ENCODE measurements at regions not wholly inside any gene's neighbourhood (a gene's known extent, or its start where the extent isn't known, plus 50 kb on each side); places are given as distances from the start of the nearest gene placed in this dataset.

DNA sequence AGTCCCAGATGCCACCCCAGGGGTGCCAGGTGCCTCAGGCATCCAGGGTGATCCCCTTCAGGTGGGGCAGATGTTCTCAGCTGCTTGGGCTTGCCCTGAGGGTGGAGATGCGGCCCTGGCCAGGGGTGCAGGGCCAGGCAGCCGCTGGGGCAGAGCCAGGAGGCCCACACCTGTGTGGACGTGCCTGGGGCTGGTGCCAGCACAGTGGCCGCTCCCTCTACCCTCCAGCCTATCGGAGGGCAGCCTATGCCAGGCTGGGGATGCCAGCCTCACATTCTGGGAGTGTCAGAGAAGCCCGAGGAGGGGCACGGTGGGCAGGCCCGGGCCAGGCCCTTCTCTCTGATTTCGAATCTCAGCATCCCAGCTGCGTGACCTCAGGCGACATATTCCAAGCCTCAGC, 96.5 kb upstream of the WNT4 start:
- peak overlapping the region; percentile 91 for H3K27ac ChIP-seq
- ChIA-PET CTCF (interaction anchor here (0.6 to 0.8 kb wide), 3 partner anchors 51 to 176 kb away, joined by 3 read pairs; no protein-coding TSS in a partner anchor), POLR2A (ENCODE audit: low non-redundant PET) (no interaction called here)
- TF ChIP-seq, protein P1, sequence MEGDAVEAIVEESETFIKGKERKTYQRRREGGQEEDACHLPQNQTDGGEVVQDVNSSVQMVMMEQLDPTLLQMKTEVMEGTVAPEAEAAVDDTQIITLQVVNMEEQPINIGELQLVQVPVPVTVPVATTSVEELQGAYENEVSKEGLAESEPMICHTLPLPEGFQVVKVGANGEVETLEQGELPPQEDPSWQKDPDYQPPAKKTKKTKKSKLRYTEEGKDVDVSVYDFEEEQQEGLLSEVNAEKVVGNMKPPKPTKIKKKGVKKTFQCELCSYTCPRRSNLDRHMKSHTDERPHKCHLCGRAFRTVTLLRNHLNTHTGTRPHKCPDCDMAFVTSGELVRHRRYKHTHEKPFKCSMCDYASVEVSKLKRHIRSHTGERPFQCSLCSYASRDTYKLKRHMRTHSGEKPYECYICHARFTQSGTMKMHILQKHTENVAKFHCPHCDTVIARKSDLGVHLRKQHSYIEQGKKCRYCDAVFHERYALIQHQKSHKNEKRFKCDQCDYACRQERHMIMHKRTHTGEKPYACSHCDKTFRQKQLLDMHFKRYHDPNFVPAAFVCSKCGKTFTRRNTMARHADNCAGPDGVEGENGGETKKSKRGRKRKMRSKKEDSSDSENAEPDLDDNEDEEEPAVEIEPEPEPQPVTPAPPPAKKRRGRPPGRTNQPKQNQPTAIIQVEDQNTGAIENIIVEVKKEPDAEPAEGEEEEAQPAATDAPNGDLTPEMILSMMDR (conservative IDR thresholded peaks at IDR 0.05; ENCODE audit: low read depth) = no peak
- peak; percentile 26 for DNase-seq (ENCODE audit: low spot score)

DNA sequence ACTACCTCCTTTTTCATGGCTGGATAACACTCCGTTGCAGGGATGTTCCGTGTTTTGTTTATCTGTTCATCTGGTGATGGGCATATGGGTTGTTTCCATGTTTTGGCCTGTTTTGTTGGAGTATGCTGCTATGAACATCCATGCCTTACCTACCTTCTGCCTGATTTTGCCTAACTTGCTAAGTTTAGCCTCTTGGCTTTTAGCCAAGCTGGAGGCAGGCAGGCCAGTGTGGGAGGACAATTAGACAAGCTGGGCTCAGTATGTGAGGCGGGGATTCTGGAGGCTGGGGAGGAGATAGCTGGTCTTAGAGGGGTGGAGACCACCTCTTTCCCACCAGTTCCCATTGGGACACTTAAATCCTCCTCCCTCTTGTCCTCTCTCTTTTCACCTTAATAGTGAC, 98.4 kb upstream of the WNT4 start:
- TF ChIP-seq, protein P1 (conservative IDR thresholded peaks at IDR 0.05; ENCODE audit: low read depth) = no peak
- CTCF ChIA-PET = interaction anchor here (0.5 kb wide), 1 partner anchor 1580 kb away, joined by 3 read pairs; the partner anchor contains the start of gene DDOST
- no peak for DNase-seq (ENCODE audit: low spot score)
- 0 out of 2 replicates have a peak overlapping the region, but pooled peaks have one; percentile 21 for H3K27ac ChIP-seq
- POLR2A ChIA-PET (ENCODE audit: low non-redundant PET) = no interaction called here

DNA sequence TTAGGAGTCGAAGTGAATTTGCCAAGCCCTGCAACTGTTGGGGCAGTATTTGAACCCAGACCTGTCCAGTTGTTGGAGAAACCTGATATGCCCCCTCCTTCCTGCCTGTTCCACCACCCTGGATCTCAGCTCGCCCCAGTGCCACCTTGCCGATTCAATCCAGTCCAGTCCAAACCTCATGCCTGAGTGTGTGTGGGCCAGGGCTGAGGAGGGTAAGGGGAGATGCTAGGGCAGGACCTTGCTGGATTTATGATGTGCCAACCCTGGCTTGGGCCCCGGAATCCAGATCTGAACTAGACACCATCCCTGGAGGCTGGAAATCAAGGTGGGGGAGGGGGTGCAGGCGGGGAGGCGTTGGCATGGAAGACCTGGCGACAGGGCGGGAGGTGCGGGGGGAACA, 98.9 kb upstream of the WNT4 start:
- POLR2A ChIA-PET (ENCODE audit: low non-redundant PET) = no interaction called here
- DNase-seq (ENCODE audit: low spot score) = no peak
- TF ChIP-seq, protein P1 (conservative IDR thresholded peaks at IDR 0.05; ENCODE audit: low read depth) = no peak
- CTCF ChIA-PET = no interaction called here
- H3K27ac ChIP-seq = peak overlapping the region; percentile 21; the same call in 1 of the 2 replicates

DNA sequence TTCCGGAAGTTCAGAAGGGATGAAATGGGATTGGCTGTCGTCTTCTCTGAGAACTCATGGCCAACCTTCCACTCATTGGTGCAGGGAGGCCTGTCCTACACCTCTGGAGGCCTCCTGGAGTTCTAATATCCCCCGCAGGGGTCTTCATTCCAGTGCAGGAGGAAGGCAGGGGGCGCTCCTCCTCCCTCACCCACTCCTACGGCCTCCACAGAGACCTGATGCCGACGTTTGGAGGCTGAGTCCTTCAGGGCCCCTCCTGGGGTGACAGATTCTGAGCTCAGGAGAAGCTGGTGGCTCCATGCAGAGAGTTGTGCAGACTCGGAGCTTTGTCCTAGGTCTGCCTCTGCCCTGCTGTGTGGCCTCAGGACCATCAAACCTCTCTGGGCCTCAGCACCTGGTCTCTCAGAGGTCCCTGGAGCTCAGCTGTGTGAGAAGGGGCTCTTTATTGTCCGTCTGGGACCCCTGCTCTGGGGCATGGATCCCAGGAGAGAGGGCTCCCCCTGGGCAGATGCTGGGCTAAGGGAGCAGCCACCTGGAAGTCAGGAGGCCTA, 102.3 kb upstream of the WNT4 start:
- TF ChIP-seq, protein P1 (conservative IDR thresholded peaks at IDR 0.05; ENCODE audit: low read depth) = no peak
- POLR2A ChIA-PET (ENCODE audit: low non-redundant PET) = no interaction called here
- no peak overlapping the region for H3K27ac ChIP-seq
- CTCF ChIA-PET = no interaction called here
- DNase-seq (ENCODE audit: low spot score) = no peak

DNA sequence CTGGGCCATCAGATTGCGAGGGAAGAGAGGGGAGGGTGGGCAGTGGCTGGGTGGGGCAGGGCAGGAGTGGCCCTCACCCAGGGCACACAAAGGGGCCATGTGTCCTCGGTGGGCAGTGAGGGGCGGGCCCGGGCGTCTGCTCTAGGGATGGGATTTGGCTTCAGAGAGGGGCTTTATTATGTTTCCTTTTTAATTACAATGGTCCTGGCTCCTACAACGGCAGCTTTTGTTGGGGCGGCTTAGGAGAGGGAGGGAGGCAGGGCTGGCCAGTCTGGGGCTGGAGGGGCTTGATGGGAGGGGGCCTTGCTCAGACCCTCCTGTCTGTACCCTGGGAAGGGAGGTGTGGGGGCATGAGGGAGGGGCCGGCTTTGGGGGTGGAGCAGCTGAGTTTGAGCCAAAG, 102.8 kb upstream of the WNT4 start:
- TF ChIP-seq, protein P1 (conservative IDR thresholded peaks at IDR 0.05; ENCODE audit: low read depth) = no peak
- DNase-seq (ENCODE audit: low spot score) = no peak
- H3K27ac ChIP-seq = no peak overlapping the region
- POLR2A ChIA-PET (ENCODE audit: low non-redundant PET) = no interaction called here
- CTCF ChIA-PET = no interaction called here

DNA sequence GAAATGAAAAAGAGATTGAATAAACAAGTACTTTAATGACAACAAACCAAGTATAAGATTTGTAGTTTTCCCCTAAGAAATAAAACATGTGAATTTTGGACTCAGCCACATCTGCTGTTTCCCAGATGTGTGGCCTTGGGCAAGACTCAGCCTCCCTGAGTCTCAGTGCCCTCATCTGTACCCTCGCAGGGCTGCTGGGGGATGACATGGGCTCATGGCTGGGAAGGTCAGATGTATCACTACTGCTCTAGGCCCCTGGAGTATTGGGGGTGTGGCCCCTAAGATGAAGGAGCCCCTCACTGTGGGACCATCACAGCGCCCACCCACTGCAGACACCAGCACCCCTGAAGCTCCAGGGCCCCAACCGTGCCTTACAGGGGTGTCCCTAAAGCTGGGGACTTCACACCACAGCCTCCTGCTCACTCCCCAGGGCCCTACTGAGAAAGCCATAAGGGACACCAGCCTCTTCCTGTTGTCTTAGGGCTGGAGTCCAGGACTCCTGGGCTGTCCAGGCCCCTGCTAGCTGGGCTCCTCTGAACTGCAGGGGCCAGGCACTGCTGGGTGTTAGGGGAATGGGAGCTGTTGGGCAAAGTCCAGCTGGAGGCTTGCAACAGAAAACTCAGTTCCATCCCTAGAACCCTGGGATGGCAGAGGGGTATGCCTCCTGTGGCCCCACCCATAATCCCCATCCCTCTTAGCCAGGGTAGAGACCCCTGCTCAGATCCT, 104.0 kb upstream of the WNT4 start:
- ChIA-PET CTCF (no interaction called here), POLR2A (ENCODE audit: low non-redundant PET) (no interaction called here)
- DNase-seq (ENCODE audit: low spot score) = no peak
- H3K27ac ChIP-seq = no peak overlapping the region; the same call in 1 of the 2 replicates
- TF ChIP-seq, protein P1 (conservative IDR thresholded peaks at IDR 0.05; ENCODE audit: low read depth) = no peak
